Astrocyte (in vitro differentiated cells and primary cell): ENCODE measurements at regions not wholly inside any gene's neighbourhood (a gene's known extent, or its start where the extent isn't known, plus 50 kb on each side); places are given as distances from the start of the nearest gene placed in this dataset.

Experiments
- DNase-seq: peaks from one replicate; pipeline ENCODE4 v3.0.0-alpha.2; 2010; ENCODE audit warnings: low read depth
- FAIRE-seq: peaks from 2 replicates; lab custom pipeline; 2011; peaks lifted over from hg19 to GRCh38; lab: Jason Lieb, UNC
- H2AFZ ChIP-seq: 2 replicates; pipeline ENCODE4 v1.6.0; 2012; ENCODE audit warnings: low read depth, low read length, inconsistent platforms
- H3K27ac ChIP-seq: 2 replicates; pipeline ENCODE4 v1.5.1; 2011; ENCODE audit warnings: low read depth, low read length, inconsistent platforms
- H3K27me3 ChIP-seq: 2 replicates; pipeline ENCODE4 v1.6.0; 2011; ENCODE audit warnings: low read length, inconsistent platforms; ENCODE audit not compliant: insufficient read depth
- H3K36me3 ChIP-seq: 2 replicates; pipeline ENCODE4 v1.5.1; 2011; ENCODE audit warnings: low read length, inconsistent platforms; ENCODE audit not compliant: insufficient read depth
- H3K4me1 ChIP-seq: 2 replicates; pipeline ENCODE4 v1.5.1; 2011; ENCODE audit warnings: low read length, inconsistent platforms; ENCODE audit not compliant: insufficient read depth
- H3K4me2 ChIP-seq: 2 replicates; pipeline ENCODE4 v1.6.0; 2012; ENCODE audit warnings: low read length, inconsistent platforms
- H3K4me3 ChIP-seq: 2 replicates; pipeline ENCODE4 v1.5.1; 2011; ENCODE audit warnings: low read depth, mild to moderate bottlenecking, low read length, inconsistent platforms; ENCODE audit not compliant: insufficient read depth
- H3K79me2 ChIP-seq: 2 replicates; pipeline ENCODE4 v1.6.0; 2012; ENCODE audit warnings: mild to moderate bottlenecking, low read length, inconsistent platforms; ENCODE audit not compliant: insufficient read depth
- H3K9ac ChIP-seq: 2 replicates; pipeline ENCODE4 v1.6.0; 2012; ENCODE audit warnings: mild to moderate bottlenecking, low read length, inconsistent platforms
- H3K9me3 ChIP-seq: 2 replicates; pipeline ENCODE4 v1.5.1; 2012; ENCODE audit warnings: low read depth, mild to moderate bottlenecking, low read length, inconsistent platforms; ENCODE audit not compliant: insufficient read depth
- H4K20me1 ChIP-seq: 2 replicates; pipeline ENCODE4 v1.6.0; 2012; ENCODE audit warnings: low read length, inconsistent platforms; ENCODE audit not compliant: insufficient read depth
- H3K27ac Mint-ChIP-seq: one replicate; pipeline ENCODE4 v1.8.0; 2021; ENCODE audit warnings: mild to moderate bottlenecking, mixed read lengths; ENCODE audit not compliant: unreplicated experiment
- H3K27me3 Mint-ChIP-seq: one replicate; pipeline ENCODE4 v1.8.0; 2021; ENCODE audit warnings: low read depth, mixed read lengths; ENCODE audit not compliant: unreplicated experiment
- H3K36me3 Mint-ChIP-seq: one replicate; pipeline ENCODE4 v1.8.0; 2021; ENCODE audit warnings: low read depth, mixed read lengths; ENCODE audit not compliant: unreplicated experiment
- H3K4me1 Mint-ChIP-seq: one replicate; pipeline ENCODE4 v1.8.0; 2021; ENCODE audit warnings: low read depth, mixed read lengths; ENCODE audit not compliant: unreplicated experiment
- H3K4me3 Mint-ChIP-seq: one replicate; pipeline ENCODE4 v1.8.0; 2021; ENCODE audit warnings: mild to moderate bottlenecking, moderate library complexity, mixed read lengths; ENCODE audit not compliant: unreplicated experiment
- H3K9me3 Mint-ChIP-seq: one replicate; pipeline ENCODE4 v1.8.0; 2021; ENCODE audit warnings: mild to moderate bottlenecking, mixed read lengths; ENCODE audit not compliant: unreplicated experiment
- EZH2 ChIP-seq: IDR thresholded peaks from 2 replicates; pipeline ENCODE4 v1.6.1; 2012; ENCODE audit warnings: mild to moderate bottlenecking, low read length, inconsistent platforms; ENCODE audit not compliant: insufficient read depth
- TF ChIP-seq, protein P1 (sequence below): IDR thresholded peaks from 2 replicates; pipeline ENCODE4 v1.5.1; 2011; ENCODE audit warnings: low read depth, mild to moderate bottlenecking, inconsistent platforms, low read length, moderate library complexity; ENCODE audit not compliant: insufficient read depth

DNA sequence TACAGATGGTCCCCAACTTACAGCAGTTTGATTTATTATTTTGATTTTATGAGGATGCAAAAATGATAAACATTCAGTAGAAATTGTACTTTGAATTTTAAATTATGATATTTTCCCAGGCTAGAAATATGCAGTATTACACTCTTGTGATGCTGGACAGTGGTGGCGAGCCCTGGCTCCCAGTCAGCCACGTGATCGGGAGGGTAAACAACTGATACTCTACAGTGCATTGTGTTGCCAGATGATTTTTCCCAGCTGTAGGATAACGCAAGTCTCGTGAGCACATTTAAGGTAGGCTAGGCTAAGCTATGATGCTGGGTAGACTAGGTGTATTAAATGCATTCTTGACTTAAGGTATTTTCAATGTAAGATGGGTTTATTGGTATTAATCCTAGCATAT lies 865.2 kb downstream of the SORCS3 start:
- H2AFZ ChIP-seq = no peak overlapping the region
- H3K9ac ChIP-seq = no peak overlapping the region
- Mint-ChIP-seq H3K4me3 (no peak overlapping the region), H3K27me3 (no peaks in the 10 kb centered on the region), H3K9me3 (peaks cover 2% of the 10 kb centered on the region), H3K36me3 (no peaks in the 10 kb centered on the region), H3K27ac (no peak overlapping the region), H3K4me1 (peaks cover 3% of the 10 kb centered on the region)
- DNase-seq (no peak), FAIRE-seq (no peak)
- TF ChIP-seq, protein P1, sequence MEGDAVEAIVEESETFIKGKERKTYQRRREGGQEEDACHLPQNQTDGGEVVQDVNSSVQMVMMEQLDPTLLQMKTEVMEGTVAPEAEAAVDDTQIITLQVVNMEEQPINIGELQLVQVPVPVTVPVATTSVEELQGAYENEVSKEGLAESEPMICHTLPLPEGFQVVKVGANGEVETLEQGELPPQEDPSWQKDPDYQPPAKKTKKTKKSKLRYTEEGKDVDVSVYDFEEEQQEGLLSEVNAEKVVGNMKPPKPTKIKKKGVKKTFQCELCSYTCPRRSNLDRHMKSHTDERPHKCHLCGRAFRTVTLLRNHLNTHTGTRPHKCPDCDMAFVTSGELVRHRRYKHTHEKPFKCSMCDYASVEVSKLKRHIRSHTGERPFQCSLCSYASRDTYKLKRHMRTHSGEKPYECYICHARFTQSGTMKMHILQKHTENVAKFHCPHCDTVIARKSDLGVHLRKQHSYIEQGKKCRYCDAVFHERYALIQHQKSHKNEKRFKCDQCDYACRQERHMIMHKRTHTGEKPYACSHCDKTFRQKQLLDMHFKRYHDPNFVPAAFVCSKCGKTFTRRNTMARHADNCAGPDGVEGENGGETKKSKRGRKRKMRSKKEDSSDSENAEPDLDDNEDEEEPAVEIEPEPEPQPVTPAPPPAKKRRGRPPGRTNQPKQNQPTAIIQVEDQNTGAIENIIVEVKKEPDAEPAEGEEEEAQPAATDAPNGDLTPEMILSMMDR = no peak
- no peak for TF ChIP-seq EZH2
- H4K20me1 ChIP-seq = no peaks in the 10 kb centered on the region
- H3K27ac ChIP-seq = no peak overlapping the region
- no peaks in the 10 kb centered on the region for H3K4me1 ChIP-seq
- H3K27me3 ChIP-seq = no peaks in the 10 kb centered on the region
- no peaks in the 10 kb centered on the region for H3K9me3 ChIP-seq
- H3K79me2 ChIP-seq = no peaks in the 10 kb centered on the region
- H3K4me3 ChIP-seq = no peak overlapping the region
- no peaks in the 10 kb centered on the region for H3K36me3 ChIP-seq
- no peak overlapping the region for H3K4me2 ChIP-seq

DNA sequence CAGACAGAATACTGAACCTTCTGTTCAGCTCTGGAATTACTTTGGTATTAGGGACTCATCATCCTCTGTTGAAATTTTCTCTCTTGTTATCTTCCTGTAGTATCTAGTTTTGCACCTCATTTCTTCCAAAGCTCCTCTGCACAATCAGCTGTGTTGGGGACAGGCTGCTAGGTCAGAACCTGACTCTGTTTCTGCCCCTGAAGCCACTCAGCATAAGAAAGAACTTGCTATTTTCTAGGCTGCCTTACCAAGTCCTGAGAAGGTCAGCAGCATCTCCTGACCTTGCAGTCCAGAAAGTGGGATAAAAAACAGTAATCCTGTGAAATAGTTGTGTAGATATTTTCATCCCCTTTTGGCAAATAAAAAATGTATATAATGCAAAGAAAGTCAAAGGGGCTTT lies 862.6 kb downstream of the SORCS3 start:
- H3K9me3 ChIP-seq = no peaks in the 10 kb centered on the region
- H3K4me3 ChIP-seq = no peak overlapping the region
- H3K27ac ChIP-seq = no peak overlapping the region
- H2AFZ ChIP-seq = no peak overlapping the region
- no peak overlapping the region for H3K4me3 Mint-ChIP-seq
- no peaks in the 10 kb centered on the region for H3K36me3 Mint-ChIP-seq
- no peaks in the 10 kb centered on the region for H3K79me2 ChIP-seq
- no peaks in the 10 kb centered on the region for H3K4me1 ChIP-seq
- H3K9ac ChIP-seq = no peak overlapping the region
- no peak for TF ChIP-seq EZH2
- TF ChIP-seq, protein P1 = no peak
- no peaks in the 10 kb centered on the region for H3K4me1 Mint-ChIP-seq
- H3K4me2 ChIP-seq = no peak overlapping the region
- H3K27me3 ChIP-seq = no peaks in the 10 kb centered on the region
- FAIRE-seq (no peak), DNase-seq (no peak)
- no peaks in the 10 kb centered on the region for H3K9me3 Mint-ChIP-seq
- no peak overlapping the region for H3K27ac Mint-ChIP-seq
- no peaks in the 10 kb centered on the region for H3K36me3 ChIP-seq
- no peaks in the 10 kb centered on the region for H4K20me1 ChIP-seq
- no peaks in the 10 kb centered on the region for H3K27me3 Mint-ChIP-seq

DNA sequence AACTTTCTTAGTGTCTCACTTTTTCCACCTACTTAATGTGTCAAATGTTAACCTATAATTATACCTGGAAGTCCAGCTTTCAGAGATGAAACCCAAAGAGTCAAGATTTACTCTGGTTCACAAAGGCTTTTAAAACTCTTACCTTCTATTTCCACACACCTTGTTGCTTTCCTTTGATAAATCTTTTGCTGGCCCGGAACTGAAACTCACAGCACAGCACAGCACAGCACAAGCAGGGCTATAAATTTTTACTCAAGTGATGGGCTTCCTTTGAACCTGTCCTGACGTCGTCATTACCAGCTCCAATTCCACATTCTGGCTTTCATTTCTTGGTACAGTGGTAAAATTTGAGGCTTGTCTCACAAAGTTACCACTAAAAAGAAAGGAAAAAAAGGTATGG lies 861.0 kb downstream of the SORCS3 start:
- no peak overlapping the region for H3K9ac ChIP-seq
- DNase-seq (no peak), FAIRE-seq (no peak)
- no peaks in the 10 kb centered on the region for H3K4me1 ChIP-seq
- no peak overlapping the region for H3K4me3 ChIP-seq
- H3K9me3 ChIP-seq = no peaks in the 10 kb centered on the region
- H4K20me1 ChIP-seq = no peaks in the 10 kb centered on the region
- no peak overlapping the region for H2AFZ ChIP-seq
- no peaks in the 10 kb centered on the region for H3K27me3 ChIP-seq
- H3K36me3 Mint-ChIP-seq = no peaks in the 10 kb centered on the region
- no peak overlapping the region for H3K4me2 ChIP-seq
- H3K4me3 Mint-ChIP-seq = no peak overlapping the region
- no peaks in the 10 kb centered on the region for H3K79me2 ChIP-seq
- no peaks in the 10 kb centered on the region for H3K9me3 Mint-ChIP-seq
- H3K4me1 Mint-ChIP-seq = no peaks in the 10 kb centered on the region
- TF ChIP-seq, protein P1 = no peak
- TF ChIP-seq EZH2 = no peak
- no peak overlapping the region for H3K27ac Mint-ChIP-seq
- H3K36me3 ChIP-seq = no peaks in the 10 kb centered on the region
- no peak overlapping the region for H3K27ac ChIP-seq
- H3K27me3 Mint-ChIP-seq = no peaks in the 10 kb centered on the region
